Osteoblast (primary cell): ENCODE measurements at regions not wholly inside any gene's neighbourhood (a gene's known extent, or its start where the extent isn't known, plus 50 kb on each side); places are given as distances from the start of the nearest gene placed in this dataset.

Source experiments
- DNase-seq: peaks from one replicate; pipeline ENCODE4 v3.0.0; 2011; ENCODE audit warnings: low spot score, mixed read lengths; ENCODE audit not compliant: insufficient read length; ENCODE audit errors: missing footprints
- H2AFZ ChIP-seq: 2 replicates; pipeline ENCODE4 v1.6.0; 2011; ENCODE audit warnings: mild to moderate bottlenecking, low read length
- H3K27ac ChIP-seq: 2 replicates; pipeline ENCODE4 v1.5.1; 2011; ENCODE audit warnings: mild to moderate bottlenecking, low read depth, low read length, moderate library complexity
- H3K27me3 ChIP-seq: 2 replicates; pipeline ENCODE4 v1.6.0; 2012; ENCODE audit warnings: mild to moderate bottlenecking, control low read depth, inconsistent platforms, low read length, moderate library complexity; ENCODE audit not compliant: insufficient read depth
- H3K36me3 ChIP-seq: 2 replicates; pipeline ENCODE4 v1.5.1; 2011; ENCODE audit warnings: mild to moderate bottlenecking, low read length, control low read depth, moderate library complexity; ENCODE audit not compliant: insufficient read depth
- H3K4me1 ChIP-seq: 2 replicates; pipeline ENCODE4 v1.5.1; 2011; ENCODE audit warnings: mild to moderate bottlenecking, low read length, control low read depth, moderate library complexity; ENCODE audit not compliant: insufficient read depth
- H3K4me2 ChIP-seq: 2 replicates; pipeline ENCODE4 v1.6.0; 2011; ENCODE audit warnings: mild to moderate bottlenecking, low read length; ENCODE audit not compliant: insufficient read depth
- H3K4me3 ChIP-seq: fragments of 200-600 bp; sonication (generic); 3 replicates; pipeline ENCODE4 v1.5.1; 2012; ENCODE audit warnings: mild to moderate bottlenecking, low read length, inconsistent platforms; ENCODE audit not compliant: insufficient read depth
- H3K79me2 ChIP-seq: 2 replicates; pipeline ENCODE4 v1.6.0; 2012; ENCODE audit warnings: mild to moderate bottlenecking, low read length, control low read depth, inconsistent platforms; ENCODE audit not compliant: insufficient read depth
- H3K9me3 ChIP-seq: 2 replicates; pipeline ENCODE4 v1.5.1; 2011; ENCODE audit warnings: low read depth, low read length, control low read depth
- H4K20me1 ChIP-seq: 2 replicates; pipeline ENCODE4 v1.6.0; 2012; ENCODE audit warnings: mild to moderate bottlenecking, low read length, control low read depth; ENCODE audit not compliant: insufficient read depth
- TF ChIP-seq, protein P1 (sequence below): IDR thresholded peaks from 2 replicates; pipeline ENCODE4 v1.5.1; 2011; ENCODE audit warnings: mild to moderate bottlenecking, low read depth, low read length, moderate library complexity; ENCODE audit errors: extremely low read depth

DNA sequence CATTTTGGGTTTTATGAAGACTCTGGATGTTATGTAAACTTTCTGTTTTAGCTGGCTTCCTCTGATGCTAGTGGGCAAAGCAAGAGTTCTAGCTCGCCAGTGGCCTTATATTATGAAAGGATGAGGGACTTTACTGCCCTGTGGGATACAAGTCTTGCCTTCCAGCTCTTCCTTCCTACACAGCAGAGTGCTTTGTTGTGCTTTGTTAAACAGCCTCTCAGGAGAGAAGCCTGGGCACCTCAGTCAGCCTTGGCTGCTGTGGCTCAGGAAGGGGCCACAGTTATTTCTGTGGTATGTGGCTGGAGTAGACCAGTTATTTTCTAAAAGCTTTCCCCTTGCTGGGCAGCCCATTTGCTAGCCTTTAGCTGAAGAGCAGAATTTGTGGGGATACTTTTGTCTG, 69.5 kb upstream of the SUCLG2 start:
- no peak for DNase-seq
- H3K27ac ChIP-seq: no peak overlapping the region
- H3K9me3 ChIP-seq: no peaks in the 10 kb centered on the region
- no peak overlapping the region for H3K4me2 ChIP-seq
- H2AFZ ChIP-seq: no peak overlapping the region
- no peaks in the 10 kb centered on the region for H4K20me1 ChIP-seq
- TF ChIP-seq, protein P1, sequence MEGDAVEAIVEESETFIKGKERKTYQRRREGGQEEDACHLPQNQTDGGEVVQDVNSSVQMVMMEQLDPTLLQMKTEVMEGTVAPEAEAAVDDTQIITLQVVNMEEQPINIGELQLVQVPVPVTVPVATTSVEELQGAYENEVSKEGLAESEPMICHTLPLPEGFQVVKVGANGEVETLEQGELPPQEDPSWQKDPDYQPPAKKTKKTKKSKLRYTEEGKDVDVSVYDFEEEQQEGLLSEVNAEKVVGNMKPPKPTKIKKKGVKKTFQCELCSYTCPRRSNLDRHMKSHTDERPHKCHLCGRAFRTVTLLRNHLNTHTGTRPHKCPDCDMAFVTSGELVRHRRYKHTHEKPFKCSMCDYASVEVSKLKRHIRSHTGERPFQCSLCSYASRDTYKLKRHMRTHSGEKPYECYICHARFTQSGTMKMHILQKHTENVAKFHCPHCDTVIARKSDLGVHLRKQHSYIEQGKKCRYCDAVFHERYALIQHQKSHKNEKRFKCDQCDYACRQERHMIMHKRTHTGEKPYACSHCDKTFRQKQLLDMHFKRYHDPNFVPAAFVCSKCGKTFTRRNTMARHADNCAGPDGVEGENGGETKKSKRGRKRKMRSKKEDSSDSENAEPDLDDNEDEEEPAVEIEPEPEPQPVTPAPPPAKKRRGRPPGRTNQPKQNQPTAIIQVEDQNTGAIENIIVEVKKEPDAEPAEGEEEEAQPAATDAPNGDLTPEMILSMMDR: no peak
- no peak overlapping the region for H3K4me3 ChIP-seq
- H3K36me3 ChIP-seq: no peaks in the 10 kb centered on the region
- no peaks in the 10 kb centered on the region for H3K4me1 ChIP-seq
- no peaks in the 10 kb centered on the region for H3K79me2 ChIP-seq
- H3K27me3 ChIP-seq: no peaks in the 10 kb centered on the region

DNA sequence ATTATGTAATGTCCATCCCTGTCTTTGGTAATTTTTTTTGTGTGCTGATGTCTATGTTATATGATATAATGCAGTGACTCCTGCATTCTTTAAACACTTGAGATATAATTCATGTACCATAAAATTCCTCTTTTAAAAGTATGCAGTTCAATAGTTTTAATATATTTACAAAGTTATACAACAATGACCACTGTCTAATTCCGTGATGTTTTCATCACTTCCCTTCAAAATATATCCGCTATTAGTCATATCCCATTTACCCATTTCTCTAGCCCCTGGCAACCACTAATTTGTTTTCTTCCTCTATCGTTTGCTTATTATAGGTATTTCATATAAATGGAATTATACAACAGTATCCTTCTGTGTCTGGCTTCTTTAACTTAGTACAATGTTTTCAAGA, 64.9 kb upstream of the SUCLG2 start:
- Histone ChIP-seq H3K4me1 (no peaks in the 10 kb centered on the region), H3K27ac (no peak overlapping the region), H3K4me2 (no peak overlapping the region), H3K9me3 (no peaks in the 10 kb centered on the region), H3K36me3 (no peaks in the 10 kb centered on the region), H4K20me1 (no peaks in the 10 kb centered on the region), H3K79me2 (no peaks in the 10 kb centered on the region), H3K4me3 (no peak overlapping the region), H2AFZ (no peak overlapping the region), H3K27me3 (no peaks in the 10 kb centered on the region)
- TF ChIP-seq, protein P1: no peak
- no peak for DNase-seq

DNA sequence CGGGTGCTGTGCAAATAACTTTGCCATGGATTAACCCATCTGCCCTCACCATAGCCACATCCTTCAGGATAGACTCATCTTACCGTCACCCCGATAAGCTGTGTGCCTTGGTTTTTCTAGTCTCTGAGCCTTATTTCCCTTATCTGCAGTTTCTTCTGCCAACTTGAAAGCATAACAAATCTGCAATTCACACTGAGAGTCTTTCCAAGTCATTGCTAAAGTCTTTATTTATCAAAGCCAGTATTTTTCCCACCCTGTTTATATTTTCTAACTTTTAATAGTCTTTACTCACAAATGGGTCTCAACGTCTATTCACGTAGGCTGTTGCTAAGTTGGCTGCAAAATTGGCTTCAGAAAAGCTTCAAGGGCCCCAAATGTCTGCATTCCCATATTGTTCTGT, 61.6 kb upstream of the SUCLG2 start:
- no peaks in the 10 kb centered on the region for H3K36me3 ChIP-seq
- no peak overlapping the region for H3K27ac ChIP-seq
- no peak for DNase-seq
- H3K9me3 ChIP-seq: no peaks in the 10 kb centered on the region
- no peaks in the 10 kb centered on the region for H3K4me1 ChIP-seq
- H3K4me2 ChIP-seq: no peak overlapping the region
- H3K79me2 ChIP-seq: no peaks in the 10 kb centered on the region
- no peak overlapping the region for H3K4me3 ChIP-seq
- H4K20me1 ChIP-seq: no peaks in the 10 kb centered on the region
- TF ChIP-seq, protein P1: no peak
- H3K27me3 ChIP-seq: no peaks in the 10 kb centered on the region
- no peak overlapping the region for H2AFZ ChIP-seq

DNA sequence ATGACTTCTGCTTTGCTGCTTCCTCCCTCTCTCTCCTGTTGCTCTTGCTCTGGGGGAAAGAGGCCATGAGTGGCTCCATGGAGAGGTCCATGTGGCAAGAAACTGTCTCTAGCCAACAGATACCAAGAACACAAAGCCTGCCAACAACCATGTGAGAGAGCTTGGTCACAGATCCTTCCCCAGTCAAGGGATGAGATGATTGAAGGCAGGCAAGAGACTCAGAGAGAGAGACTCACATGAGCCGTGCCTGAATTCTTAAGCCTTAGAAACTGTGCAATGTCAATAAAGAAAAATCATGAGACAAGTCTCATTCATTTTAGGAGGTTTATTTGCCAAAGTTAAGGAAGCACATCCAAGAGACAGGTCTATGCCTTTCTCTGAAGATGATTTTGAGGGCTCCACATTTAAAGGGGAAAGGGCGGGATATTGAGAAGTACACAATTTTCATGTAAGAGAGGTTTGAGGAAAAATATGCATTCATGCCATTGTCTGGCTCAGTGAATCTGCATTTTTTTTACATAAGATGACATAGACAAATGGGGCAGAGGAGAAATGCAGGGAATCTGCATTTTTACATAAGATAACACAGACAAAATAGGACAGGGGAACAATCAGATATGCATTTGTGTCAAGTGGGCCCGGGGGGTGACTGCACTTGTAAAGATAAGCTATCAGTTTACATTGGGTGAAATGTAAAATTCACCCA, 59.5 kb upstream of the SUCLG2 start:
- no peak for DNase-seq
- Histone ChIP-seq H3K27ac (no peak overlapping the region), H3K4me3 (no peak overlapping the region)

More for the DNA sequence above, 59.5 kb upstream of the SUCLG2 start:
- no peaks in the 10 kb centered on the region for H3K9me3 ChIP-seq
- H3K4me2 ChIP-seq: no peak overlapping the region
- H3K36me3 ChIP-seq: no peaks in the 10 kb centered on the region
- no peaks in the 10 kb centered on the region for H4K20me1 ChIP-seq
- TF ChIP-seq, protein P1: no peak
- H3K4me1 ChIP-seq: no peaks in the 10 kb centered on the region
- H3K27me3 ChIP-seq: no peaks in the 10 kb centered on the region
- no peak overlapping the region for H2AFZ ChIP-seq
- no peaks in the 10 kb centered on the region for H3K79me2 ChIP-seq
